GM06990 (cell line): ENCODE measurements at regions not wholly inside any gene's neighbourhood (a gene's known extent, or its start where the extent isn't known, plus 50 kb on each side); places are given as distances from the start of the nearest gene placed in this dataset.

Experiments used
- DNase-seq: peaks from one replicate; pipeline ENCODE4 v3.0.0-alpha.2; 2011; ENCODE audit not compliant: insufficient read length; ENCODE audit errors: extremely low read depth
- H3K27me3 ChIP-seq: replicated peaks from 2 replicates; pipeline ENCODE4 v1.6.0; 2011; ENCODE audit warnings: low read length; ENCODE audit not compliant: control insufficient read depth, insufficient read depth
- H3K36me3 ChIP-seq: 2 replicates; pipeline ENCODE4 v1.5.1; 2011; ENCODE audit warnings: low read length; ENCODE audit not compliant: control insufficient read depth, insufficient read depth
- H3K4me3 ChIP-seq: replicated peaks from 2 replicates; pipeline ENCODE4 v1.5.1; 2011; ENCODE audit warnings: low read depth, mild to moderate bottlenecking, control low read depth, low read length
- CTCF ChIP-seq: IDR thresholded peaks from 2 replicates; pipeline ENCODE4 v1.5.1; 2011; ENCODE audit warnings: low read length, control low read depth, mild to moderate bottlenecking, inconsistent platforms; ENCODE audit not compliant: insufficient read depth, poor library complexity, severe bottlenecking

- H3K27me3 ChIP-seq = no peaks in the 10 kb centered on the region
- no peak for DNase-seq
- no peaks in the 10 kb centered on the region for H3K36me3 ChIP-seq
- H3K4me3 ChIP-seq = no peak overlapping the region
- TF ChIP-seq CTCF = no peak
Observed at GRCh38 chr2:144198116-144198515, 321.8 kb downstream of the ZEB2 start.

- no peak for TF ChIP-seq CTCF
- Histone ChIP-seq H3K4me3 (no peak overlapping the region), H3K27me3 (no peaks in the 10 kb centered on the region), H3K36me3 (no peaks in the 10 kb centered on the region)
- DNase-seq = no peak
Observed at GRCh38 chr2:144194326-144195071, 325.4 kb downstream of the ZEB2 start.

GRCh38 chr2:144190908-144191605, 328.9 kb downstream of the ZEB2 start:
- no peak for TF ChIP-seq CTCF
- no peak overlapping the region for H3K4me3 ChIP-seq
- DNase-seq = no peak
- no peaks in the 10 kb centered on the region for H3K27me3 ChIP-seq
- no peaks in the 10 kb centered on the region for H3K36me3 ChIP-seq

GRCh38 chr2:144183727-144184126, 336.2 kb downstream of the ZEB2 start:
- Histone ChIP-seq H3K36me3 (no peaks in the 10 kb centered on the region), H3K27me3 (no peaks in the 10 kb centered on the region), H3K4me3 (no peak overlapping the region)
- TF ChIP-seq CTCF = no peak
- peak; percentile 60 for DNase-seq

GRCh38 chr2:144181001-144181400, 338.9 kb downstream of the ZEB2 start:
- H3K27me3 ChIP-seq = no peaks in the 10 kb centered on the region
- H3K36me3 ChIP-seq = no peaks in the 10 kb centered on the region
- no peak overlapping the region for H3K4me3 ChIP-seq
- DNase-seq = no peak
- TF ChIP-seq CTCF = no peak
